Transverse colon (tissue), 4 donors: ENCODE measurements at regions not wholly inside any gene's neighbourhood (a gene's known extent, or its start where the extent isn't known, plus 50 kb on each side); places are given as distances from the start of the nearest gene placed in this dataset.

Experiments used
- POLR2A ChIP-seq: fragments of 450-650 bp; IDR thresholded peaks from one replicate; pipeline ENCODE4 v1.6.1; 2016; ENCODE audit warnings: antibody characterized with exemption, mild to moderate bottlenecking, moderate library complexity
- POLR2AphosphoS5 ChIP-seq, 3 donors: sonication (generic); formaldehyde crosslinking; IDR thresholded peaks; one replicate each; pipeline ENCODE4 v1.6.1; 2016; ENCODE audit warnings: antibody characterized with exemption in 3 of 3
- TF ChIP-seq, protein P1 (sequence below), 5 experiments: fragments of 200-600 bp in 3 of 5; fragments of 450-650 bp in 2 of 5; sonication (generic) in 3 of 5; IDR thresholded peaks; 1 replicate in 2 of 5; 2 replicates in 3 of 5; pipeline ENCODE4 v1.5.1; 2016 to 2017; ENCODE audit warnings: antibody characterized with exemption in 5 of 5, inconsistent platforms in 3 of 5, mild to moderate bottlenecking in 2 of 5, moderate library complexity in 1 of 5

DNA sequence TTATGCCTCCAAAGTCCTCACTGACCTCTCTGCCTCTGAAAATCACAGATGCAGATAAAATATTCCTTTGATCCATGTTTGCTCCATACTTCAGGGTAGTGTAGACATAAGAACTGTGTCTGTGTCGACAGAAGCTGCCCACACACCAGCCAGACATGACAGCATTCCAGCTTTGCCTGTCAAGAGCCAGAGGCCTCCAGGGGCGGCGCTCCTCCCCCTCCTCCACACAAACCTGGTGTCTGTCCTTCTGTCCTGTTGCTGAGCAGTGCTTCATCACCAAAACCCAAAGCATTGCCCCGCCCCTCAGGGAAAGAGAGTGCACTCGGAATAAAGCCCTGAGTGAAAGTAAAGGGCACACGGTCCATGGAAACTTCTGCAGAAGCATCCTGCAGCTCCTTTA, 379.4 kb downstream of the FBXW7 start:
- TF ChIP-seq, protein P1, sequence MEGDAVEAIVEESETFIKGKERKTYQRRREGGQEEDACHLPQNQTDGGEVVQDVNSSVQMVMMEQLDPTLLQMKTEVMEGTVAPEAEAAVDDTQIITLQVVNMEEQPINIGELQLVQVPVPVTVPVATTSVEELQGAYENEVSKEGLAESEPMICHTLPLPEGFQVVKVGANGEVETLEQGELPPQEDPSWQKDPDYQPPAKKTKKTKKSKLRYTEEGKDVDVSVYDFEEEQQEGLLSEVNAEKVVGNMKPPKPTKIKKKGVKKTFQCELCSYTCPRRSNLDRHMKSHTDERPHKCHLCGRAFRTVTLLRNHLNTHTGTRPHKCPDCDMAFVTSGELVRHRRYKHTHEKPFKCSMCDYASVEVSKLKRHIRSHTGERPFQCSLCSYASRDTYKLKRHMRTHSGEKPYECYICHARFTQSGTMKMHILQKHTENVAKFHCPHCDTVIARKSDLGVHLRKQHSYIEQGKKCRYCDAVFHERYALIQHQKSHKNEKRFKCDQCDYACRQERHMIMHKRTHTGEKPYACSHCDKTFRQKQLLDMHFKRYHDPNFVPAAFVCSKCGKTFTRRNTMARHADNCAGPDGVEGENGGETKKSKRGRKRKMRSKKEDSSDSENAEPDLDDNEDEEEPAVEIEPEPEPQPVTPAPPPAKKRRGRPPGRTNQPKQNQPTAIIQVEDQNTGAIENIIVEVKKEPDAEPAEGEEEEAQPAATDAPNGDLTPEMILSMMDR (IDR thresholded peaks at IDR 0.05) = no peak
- no peak for TF ChIP-seq POLR2AphosphoS5 (IDR thresholded peaks at IDR 0.05)
- TF ChIP-seq POLR2A = no peak
